Tibial nerve (tissue), 4 donors: ENCODE measurements at regions not wholly inside any gene's neighbourhood (a gene's known extent, or its start where the extent isn't known, plus 50 kb on each side); places are given as distances from the start of the nearest gene placed in this dataset.

Source experiments
- DNase-seq, 2 donors: peaks; one replicate each; pipeline ENCODE4 v3.0.0-alpha.2; 2019; ENCODE audit warnings: low spot score in 2 of 2
- H3K27ac ChIP-seq, 4 donors: fragments of 200-600 bp; sonication (generic) in 3 of 4; one replicate each; pipeline ENCODE4 v1.5.1; 2017 to 2019; ENCODE audit warnings: mild to moderate bottlenecking in 1 of 4
- H3K27me3 ChIP-seq, 2 donors: fragments of 200-600 bp; sonication (generic) in 1 of 2; one replicate each; pipeline versions ENCODE4 v1.5.1 to v1.6.0; 2017 to 2019
- H3K36me3 ChIP-seq, 3 donors: fragments of 200-600 bp; sonication (generic); one replicate each; pipeline ENCODE4 v1.5.1; 2018 to 2019
- H3K4me1 ChIP-seq, 4 donors: fragments of 200-600 bp; sonication (generic) in 3 of 4; one replicate each; pipeline ENCODE4 v1.5.1; 2017 to 2019
- H3K4me3 ChIP-seq, 4 donors: fragments of 200-600 bp; sonication (generic) in 3 of 4; one replicate each; pipeline ENCODE4 v1.5.1; 2017 to 2019; ENCODE audit warnings: mild to moderate bottlenecking in 1 of 4, moderate library complexity in 1 of 4
- H3K9me3 ChIP-seq, 4 donors: fragments of 200-600 bp; sonication (generic) in 3 of 4; one replicate each; pipeline ENCODE4 v1.5.1; 2017 to 2019
- EP300 ChIP-seq, 2 donors: sonication (generic); formaldehyde crosslinking; IDR thresholded peaks; one replicate each; pipeline ENCODE4 v1.6.1; 2017; ENCODE audit warnings: antibody characterized with exemption in 2 of 2, mild to moderate bottlenecking in 1 of 2
- POLR2A ChIP-seq, 2 donors: fragments of 450-650 bp; IDR thresholded peaks; one replicate each; pipeline ENCODE4 v1.6.1; 2017; ENCODE audit warnings: antibody characterized with exemption in 2 of 2, mild to moderate bottlenecking in 2 of 2, moderate library complexity in 2 of 2
- WGBS, 2 donors: methylation state at CpG; one replicate each; pipeline ENCODE4 v1.1.5; 2018; 5-methylcytosine and 5-hydroxymethylcytosine counted together
- TF ChIP-seq, protein P1 (sequence below), 5 experiments: fragments of 200-600 bp in 3 of 5; fragments of 450-650 bp in 2 of 5; sonication (generic) in 3 of 5; IDR thresholded peaks; one replicate each; pipeline ENCODE4 v1.5.1; 2016 to 2019; ENCODE audit warnings: antibody characterized with exemption in 5 of 5, mild to moderate bottlenecking in 3 of 5, moderate library complexity in 2 of 5

DNA sequence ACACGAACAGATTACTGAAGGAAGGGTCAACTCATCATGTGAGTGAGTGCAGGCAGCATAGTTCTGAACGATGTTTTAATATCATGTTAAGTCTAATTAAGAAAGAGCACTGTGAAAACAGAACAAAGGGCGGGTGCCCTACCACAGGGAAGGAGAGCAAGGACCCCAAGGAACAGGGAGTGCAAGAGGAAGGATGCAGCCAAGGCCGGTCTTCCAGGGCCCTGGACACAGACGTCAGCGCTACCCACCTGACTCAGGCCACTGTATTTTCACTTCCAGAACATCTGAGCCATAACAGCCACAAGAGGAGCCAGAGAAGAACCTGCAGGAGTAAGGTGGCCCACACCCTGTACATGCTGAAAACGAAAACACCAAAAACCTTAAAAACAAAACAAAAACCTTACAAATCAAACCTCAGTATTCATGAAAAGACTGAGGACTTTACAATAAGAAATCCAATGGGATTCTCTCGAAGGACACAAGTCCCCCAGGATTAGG lies 506.1 kb upstream of the AKR1E2 start:
- Histone ChIP-seq H3K36me3 (no peaks in the 10 kb centered on the region), H3K9me3 (no peaks in the 10 kb centered on the region), H3K4me3 (no peak overlapping the region), H3K4me1 (peaks cover 0 to 21% (median 3%) of the 10 kb centered on the region in 4 donors), H3K27ac (no peak overlapping the region), H3K27me3 (no peaks in the 10 kb centered on the region)
- DNase-seq: no peak
- WGBS, 2 donors: 80 to 89% methylated on average over 8 of the region's 8 CpGs
- TF ChIP-seq POLR2A (IDR thresholded peaks at IDR 0.05): no peak

DNA sequence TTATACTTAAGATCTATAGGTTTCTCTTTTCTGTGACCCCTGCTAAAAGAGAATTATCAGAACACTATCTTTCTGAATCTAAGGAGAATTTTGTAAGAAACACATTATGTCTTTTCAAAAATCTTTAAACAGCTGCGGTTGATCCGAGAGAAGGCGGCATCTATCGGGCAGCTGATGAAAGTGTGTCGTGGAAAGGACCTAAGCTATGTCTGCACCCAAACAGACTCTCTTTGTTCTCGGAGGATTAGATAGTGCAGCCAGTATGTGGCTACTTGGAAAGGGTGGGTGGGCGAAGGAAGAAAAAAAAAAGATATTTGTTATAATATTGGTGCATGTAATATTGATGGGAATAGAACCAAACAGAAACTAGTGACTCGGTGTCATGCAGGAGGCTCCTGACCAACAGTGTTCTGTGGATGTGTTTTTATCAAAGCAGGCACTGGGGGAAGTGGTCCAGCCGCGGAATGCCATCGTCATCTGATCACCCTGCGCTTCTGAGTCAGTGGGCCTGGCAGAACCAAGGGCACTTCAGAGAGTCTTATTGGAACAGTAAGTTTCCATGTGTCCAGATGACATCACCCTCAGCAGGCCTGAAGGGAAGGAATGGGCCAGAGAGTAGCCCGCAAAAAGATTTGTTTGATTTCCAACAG lies 509.7 kb upstream of the AKR1E2 start:
- Histone ChIP-seq H3K27me3 (no peaks in the 10 kb centered on the region), H3K27ac (peak overlapping the region; percentile 38 to 91 (median 75)), H3K36me3 (no peaks in the 10 kb centered on the region), H3K4me1 (peaks cover 0 to 29% (median 3%) of the 10 kb centered on the region in 4 donors), H3K9me3 (no peaks in the 10 kb centered on the region), H3K4me3 (no peak overlapping the region)
- DNase-seq: peak in 1 of 2 donors; percentile 26
- 43 to 46% methylated on average over 13 of the region's 13 CpGs for WGBS, 2 donors
- TF ChIP-seq POLR2A (IDR thresholded peaks at IDR 0.05): peak in 1 of 2 donors; percentile 12
- TF ChIP-seq, protein P1, sequence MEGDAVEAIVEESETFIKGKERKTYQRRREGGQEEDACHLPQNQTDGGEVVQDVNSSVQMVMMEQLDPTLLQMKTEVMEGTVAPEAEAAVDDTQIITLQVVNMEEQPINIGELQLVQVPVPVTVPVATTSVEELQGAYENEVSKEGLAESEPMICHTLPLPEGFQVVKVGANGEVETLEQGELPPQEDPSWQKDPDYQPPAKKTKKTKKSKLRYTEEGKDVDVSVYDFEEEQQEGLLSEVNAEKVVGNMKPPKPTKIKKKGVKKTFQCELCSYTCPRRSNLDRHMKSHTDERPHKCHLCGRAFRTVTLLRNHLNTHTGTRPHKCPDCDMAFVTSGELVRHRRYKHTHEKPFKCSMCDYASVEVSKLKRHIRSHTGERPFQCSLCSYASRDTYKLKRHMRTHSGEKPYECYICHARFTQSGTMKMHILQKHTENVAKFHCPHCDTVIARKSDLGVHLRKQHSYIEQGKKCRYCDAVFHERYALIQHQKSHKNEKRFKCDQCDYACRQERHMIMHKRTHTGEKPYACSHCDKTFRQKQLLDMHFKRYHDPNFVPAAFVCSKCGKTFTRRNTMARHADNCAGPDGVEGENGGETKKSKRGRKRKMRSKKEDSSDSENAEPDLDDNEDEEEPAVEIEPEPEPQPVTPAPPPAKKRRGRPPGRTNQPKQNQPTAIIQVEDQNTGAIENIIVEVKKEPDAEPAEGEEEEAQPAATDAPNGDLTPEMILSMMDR (IDR thresholded peaks at IDR 0.05): peak in 3 of 5 experiments; percentile 15 to 46 (median 32)
- TF ChIP-seq EP300 (IDR thresholded peaks at IDR 0.05): peak in 1 of 2 donors; percentile 81

DNA sequence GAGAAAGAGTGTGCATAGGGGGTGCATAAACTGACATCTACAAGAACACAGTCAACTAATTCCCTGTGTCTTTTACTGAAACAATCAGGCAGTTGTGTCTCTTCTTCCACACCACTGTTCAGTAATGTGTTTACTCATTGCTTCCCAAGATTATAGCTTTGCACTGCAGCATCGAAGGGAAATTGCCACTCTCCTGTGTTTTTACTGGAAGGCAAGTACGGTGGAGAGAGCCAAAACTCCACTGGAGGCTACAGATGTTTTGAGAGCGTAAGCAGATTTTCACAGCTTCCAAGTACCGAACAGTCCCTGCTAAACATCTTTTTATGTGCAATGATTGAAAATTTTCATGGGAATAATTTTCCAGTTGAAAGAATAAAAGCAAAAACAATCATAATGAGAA lies 510.5 kb upstream of the AKR1E2 start:
- WGBS, 2 donors: 13 to 16% methylated on average over 4 of the region's 4 CpGs
- Histone ChIP-seq H3K36me3 (no peaks in the 10 kb centered on the region), H3K27me3 (no peaks in the 10 kb centered on the region), H3K4me1 (peaks cover 0 to 29% (median 3%) of the 10 kb centered on the region in 4 donors), H3K27ac (peak overlapping the region; percentile 38 to 91 (median 75)), H3K9me3 (no peaks in the 10 kb centered on the region), H3K4me3 (peak overlapping the region in 1 of 4 donors; percentile 3)
- TF ChIP-seq POLR2A (IDR thresholded peaks at IDR 0.05) (no peak), EP300 (IDR thresholded peaks at IDR 0.05) (peak in 1 of 2 donors; percentile 81)
- TF ChIP-seq, protein P1 (IDR thresholded peaks at IDR 0.05): no peak
- peak; percentile 29 to 66 for DNase-seq

DNA sequence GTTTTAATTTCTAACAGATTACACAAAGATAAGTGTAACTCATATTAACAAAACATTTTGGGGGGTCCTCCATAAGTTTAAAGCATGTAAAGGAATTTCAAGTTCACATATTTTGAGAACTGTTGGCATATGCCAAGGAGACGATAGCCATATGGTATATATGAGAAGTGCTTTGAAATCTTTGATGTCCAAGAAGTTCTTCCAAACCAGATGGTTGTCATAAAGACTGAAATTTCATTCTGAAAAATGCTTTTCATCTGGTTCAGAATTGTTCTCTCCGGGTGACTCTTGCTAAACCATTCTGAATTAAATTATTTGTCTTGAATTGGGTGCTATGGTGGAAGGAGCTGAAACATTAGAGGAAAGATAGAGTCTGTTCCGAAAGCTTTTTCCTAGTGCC lies 513.0 kb upstream of the AKR1E2 start:
- no peaks in the 10 kb centered on the region for H3K27me3 ChIP-seq
- no peaks in the 10 kb centered on the region for H3K36me3 ChIP-seq
- peaks cover 0 to 29% (median 3%) of the 10 kb centered on the region in 4 donors for H3K4me1 ChIP-seq
- no peak for DNase-seq
- H3K9me3 ChIP-seq: no peaks in the 10 kb centered on the region
- TF ChIP-seq, protein P1 (IDR thresholded peaks at IDR 0.05): no peak
- H3K27ac ChIP-seq: no peak overlapping the region
- no peak overlapping the region for H3K4me3 ChIP-seq
- 76 to 78% methylated on average over 3 of the region's 3 CpGs for WGBS, 2 donors

DNA sequence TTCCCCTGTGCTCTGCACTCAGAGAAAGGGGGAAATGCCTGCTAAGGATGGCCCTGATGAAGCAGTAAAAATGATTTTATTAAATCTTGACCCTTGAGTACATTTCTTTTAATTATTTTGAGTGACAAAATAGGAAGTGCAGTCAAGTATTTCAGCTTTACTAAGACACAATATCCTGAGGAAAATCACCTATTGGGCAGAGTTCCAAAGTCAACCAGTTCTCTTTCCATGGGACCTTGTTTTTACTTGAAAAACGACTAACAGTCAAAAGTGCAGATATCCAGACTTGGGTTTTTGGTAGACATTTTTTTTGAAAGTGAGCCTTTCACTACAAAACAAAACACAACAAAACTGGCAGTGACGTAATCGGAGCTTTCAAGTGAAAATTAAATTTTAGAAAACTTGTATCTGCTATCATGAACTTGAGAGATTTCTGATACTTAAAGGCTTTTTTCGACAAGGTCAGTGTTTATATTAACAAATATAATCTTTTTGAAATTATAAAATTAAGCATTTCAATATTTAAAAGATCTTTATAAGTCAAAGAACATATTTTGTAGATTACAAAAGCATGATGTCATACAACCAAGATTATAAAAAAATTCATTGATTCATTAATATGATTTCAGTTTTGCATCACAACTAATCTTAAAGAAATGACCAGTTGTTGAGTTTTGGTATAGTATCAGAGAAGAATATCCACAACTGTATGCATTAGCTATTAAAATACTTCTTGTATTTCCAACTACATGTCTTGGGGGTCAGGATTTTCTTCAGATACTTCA lies 513.8 kb upstream of the AKR1E2 start:
- H3K4me3 ChIP-seq: no peak overlapping the region
- peak overlapping the region in 1 of 4 donors; percentile 8 for H3K27ac ChIP-seq
- no peak for DNase-seq
- H3K4me1 ChIP-seq: peaks cover 0 to 34% (median 3%) of the 10 kb centered on the region in 4 donors
- H3K36me3 ChIP-seq: no peaks in the 10 kb centered on the region
- 69 to 72% methylated on average over 4 of the region's 4 CpGs for WGBS, 2 donors
- no peaks in the 10 kb centered on the region for H3K9me3 ChIP-seq
- H3K27me3 ChIP-seq: no peaks in the 10 kb centered on the region
- TF ChIP-seq POLR2A (IDR thresholded peaks at IDR 0.05): no peak
- TF ChIP-seq, protein P1 (IDR thresholded peaks at IDR 0.05): no peak
- no peak for TF ChIP-seq EP300 (IDR thresholded peaks at IDR 0.05)
